Calu3 (cell line): ENCODE measurements at regions not wholly inside any gene's neighbourhood (a gene's known extent, or its start where the extent isn't known, plus 50 kb on each side); places are given as distances from the start of the nearest gene placed in this dataset.

Experiments used
- BruUV-seq: library from RNA; stranded (reverse); fragments of 400-500 nt; replicated peaks from 2 replicates; lab custom pipeline; 2021; lab: Mats Ljungman, UMichigan
- CTCF ChIA-PET: fragments of 300-600 bp; sonication (Branson Sonifier 250); formaldehyde crosslinking; loops from one replicate; lab custom pipeline; 2022; ENCODE audit warnings: antibody characterized with exemption; lab: Charles Lee
- DNase-seq: peaks from one replicate; pipeline ENCODE4 v3.0.0; 2022
- H3K27ac Mint-ChIP-seq: one replicate; pipeline ENCODE4 v1.8.0; 2022; ENCODE audit warnings: mixed read lengths; ENCODE audit not compliant: unreplicated experiment
- H3K27me3 Mint-ChIP-seq: one replicate; pipeline ENCODE4 v1.8.0; 2022; ENCODE audit warnings: mixed read lengths; ENCODE audit not compliant: unreplicated experiment
- H3K36me3 Mint-ChIP-seq: one replicate; pipeline ENCODE4 v1.8.0; 2022; ENCODE audit warnings: mild to moderate bottlenecking, moderate library complexity, mixed read lengths; ENCODE audit not compliant: insufficient read depth, unreplicated experiment
- H3K4me1 Mint-ChIP-seq: one replicate; pipeline ENCODE4 v1.8.0; 2022; ENCODE audit warnings: mild to moderate bottlenecking, low read depth, mixed read lengths; ENCODE audit not compliant: unreplicated experiment
- H3K4me3 Mint-ChIP-seq: one replicate; pipeline ENCODE4 v1.8.0; 2022; ENCODE audit warnings: mild to moderate bottlenecking, low read depth, moderate library complexity, mixed read lengths; ENCODE audit not compliant: unreplicated experiment
- H3K9me3 Mint-ChIP-seq: one replicate; pipeline ENCODE4 v1.8.0; 2022; ENCODE audit warnings: low read depth, mixed read lengths; ENCODE audit not compliant: unreplicated experiment
- CTCF ChIP-seq: fragments of 200-600 bp; IDR thresholded peaks from one replicate; pipeline ENCODE4 v1.8.0; 2022; ENCODE audit warnings: antibody characterized with exemption; ENCODE audit not compliant: unreplicated experiment
- intact Hi-C: fragments of 100-400 bp; cut with micrococcal nuclease; formaldehyde crosslinking; loops from one replicate; pipeline ENCODE4 v1.10.0; 2022; ENCODE audit not compliant: unreplicated experiment

- intact Hi-C loops: no loop called here
- no peak overlapping the region for H3K27ac Mint-ChIP-seq
These were observed 118.0 kb upstream of the BRINP1 start for GRCh38 chr9:119487118-119487827.

GRCh38 chr9:119483153-119483552, 113.9 kb upstream of the BRINP1 start:
- Mint-ChIP-seq H3K27ac (no peak overlapping the region), H3K4me1 (no peaks in the 10 kb centered on the region), H3K4me3 (no peak overlapping the region), H3K27me3 (no peaks in the 10 kb centered on the region), H3K36me3 (no peaks in the 10 kb centered on the region), H3K9me3 (peaks cover 11% of the 10 kb centered on the region)
- DNase-seq: no peak
- BruUV-seq: no TSS peak
- TF ChIP-seq CTCF: no peak
- CTCF ChIA-PET: no interaction called here
- intact Hi-C loops: no loop called here

More at GRCh38 chr9:119487118-119487827, 118.0 kb upstream of the BRINP1 start:
- Mint-ChIP-seq H3K4me3 (no peak overlapping the region), H3K27me3 (no peaks in the 10 kb centered on the region), H3K36me3 (no peaks in the 10 kb centered on the region), H3K9me3 (peaks cover 4% of the 10 kb centered on the region), H3K4me1 (no peaks in the 10 kb centered on the region)
- CTCF ChIA-PET: no interaction called here
- no peak for TF ChIP-seq CTCF
- no peak for DNase-seq
- no TSS peak for BruUV-seq

- Mint-ChIP-seq H3K36me3 (no peaks in the 10 kb centered on the region), H3K4me3 (no peak overlapping the region), H3K4me1 (no peaks in the 10 kb centered on the region), H3K27me3 (no peaks in the 10 kb centered on the region), H3K27ac (no peak overlapping the region), H3K9me3 (peaks cover 7% of the 10 kb centered on the region)
- TF ChIP-seq CTCF: no peak
- CTCF ChIA-PET: no interaction called here
- BruUV-seq: no TSS peak
- DNase-seq: no peak
- intact Hi-C loops: no loop called here
These were observed 108.0 kb upstream of the BRINP1 start for GRCh38 chr9:119477197-119477596.

- CTCF ChIA-PET: no interaction called here
- no peaks in the 10 kb centered on the region for H3K27me3 Mint-ChIP-seq
- H3K9me3 Mint-ChIP-seq: peaks cover 15% of the 10 kb centered on the region
- no peaks in the 10 kb centered on the region for H3K36me3 Mint-ChIP-seq
- no peaks in the 10 kb centered on the region for H3K4me1 Mint-ChIP-seq
- no peak overlapping the region for H3K27ac Mint-ChIP-seq
- no TSS peak for BruUV-seq
- H3K4me3 Mint-ChIP-seq: no peak overlapping the region
- no peak for TF ChIP-seq CTCF
- intact Hi-C loops: no loop called here
- no peak for DNase-seq
These were observed 88.8 kb upstream of the BRINP1 start for GRCh38 chr9:119458068-119458467.
